NT2/D1 (cell line): ENCODE measurements at regions not wholly inside any gene's neighbourhood (a gene's known extent, or its start where the extent isn't known, plus 50 kb on each side); places are given as distances from the start of the nearest gene placed in this dataset.

Source experiments
- YY1 ChIP-seq: IDR thresholded peaks from 2 replicates; pipeline ENCODE4 v1.6.1; 2011; ENCODE audit not compliant: insufficient read length, insufficient read depth
- ZNF274 ChIP-seq: IDR thresholded peaks from 2 replicates; pipeline ENCODE4 v1.6.1; 2011; ENCODE audit warnings: mild to moderate bottlenecking, low read depth, low read length

DNA sequence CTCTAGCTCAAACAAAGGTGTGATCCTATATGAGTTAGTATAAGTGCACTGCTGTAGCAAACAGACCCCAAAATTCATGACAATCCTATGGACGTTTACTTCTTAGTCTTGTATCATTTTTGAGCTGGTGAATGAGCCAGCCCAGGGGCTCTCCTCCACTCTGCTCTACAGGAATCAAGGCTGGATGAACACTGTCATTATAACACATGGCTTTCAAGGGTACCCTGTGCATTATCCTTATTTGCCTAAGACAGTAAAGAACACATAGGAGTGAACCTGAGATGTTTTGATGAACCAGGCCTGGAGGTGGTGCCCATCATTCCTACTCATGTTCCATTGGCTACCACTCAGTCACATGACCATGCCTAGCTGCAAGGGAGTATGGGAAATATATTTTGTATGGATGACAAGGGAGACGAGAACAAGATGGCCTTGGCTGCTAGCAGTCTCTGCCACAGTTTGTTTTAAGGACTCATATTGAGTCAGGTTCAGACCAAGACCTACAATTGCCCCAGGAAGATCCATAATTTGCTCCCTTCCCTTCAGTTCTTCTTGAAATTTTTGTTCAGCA, 107.4 kb upstream of the HES1 start:
- no peak for TF ChIP-seq YY1
- no peak for TF ChIP-seq ZNF274
